H1 (cell line): ENCODE measurements at regions not wholly inside any gene's neighbourhood (a gene's known extent, or its start where the extent isn't known, plus 50 kb on each side); places are given as distances from the start of the nearest gene placed in this dataset.

ENCODE experiments used
- KDM1A ChIP-seq: fragments of 200-600, 300-600 bp; sonication (generic); IDR thresholded peaks from 2 replicates; pipeline ENCODE4 v1.7.1; 2016; ENCODE audit warnings: mild to moderate bottlenecking, low read length, borderline replicate concordance
- TF ChIP-seq, protein P1 (sequence below), 3 experiments: IDR thresholded peaks; 1 replicate in 2 of 3; 2 replicates in 1 of 3; pipeline versions ENCODE4 v1.5.1 to v1.6.1; 2011; ENCODE audit warnings: low read length in 3 of 3, mild to moderate bottlenecking in 3 of 3, inconsistent platforms in 2 of 3, low read depth in 1 of 3, moderate library complexity in 1 of 3; ENCODE audit not compliant: insufficient read depth in 1 of 3; ENCODE audit errors: control extremely low read depth in 1 of 3

DNA sequence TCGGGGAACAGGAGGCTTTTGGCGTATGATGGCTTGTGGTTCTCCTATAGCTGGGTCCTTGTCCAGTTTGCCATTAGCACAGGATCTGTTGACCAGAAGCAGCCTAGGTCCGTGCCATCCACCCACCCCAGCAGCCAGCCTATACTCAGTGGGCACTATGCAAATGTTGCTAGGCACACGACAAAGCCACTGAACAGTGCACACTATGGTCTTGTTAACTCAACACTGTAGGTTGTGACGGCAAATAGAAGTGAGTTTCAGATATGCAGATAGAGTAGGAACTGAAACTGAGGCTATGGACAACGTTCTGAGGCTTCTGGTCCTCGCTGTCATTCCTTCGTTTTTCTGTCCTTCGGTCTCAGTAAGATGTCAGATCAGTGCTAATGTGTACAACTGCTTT, 541.3 kb upstream of the TENM3 start:
- no peak for TF ChIP-seq KDM1A
- TF ChIP-seq, protein P1, sequence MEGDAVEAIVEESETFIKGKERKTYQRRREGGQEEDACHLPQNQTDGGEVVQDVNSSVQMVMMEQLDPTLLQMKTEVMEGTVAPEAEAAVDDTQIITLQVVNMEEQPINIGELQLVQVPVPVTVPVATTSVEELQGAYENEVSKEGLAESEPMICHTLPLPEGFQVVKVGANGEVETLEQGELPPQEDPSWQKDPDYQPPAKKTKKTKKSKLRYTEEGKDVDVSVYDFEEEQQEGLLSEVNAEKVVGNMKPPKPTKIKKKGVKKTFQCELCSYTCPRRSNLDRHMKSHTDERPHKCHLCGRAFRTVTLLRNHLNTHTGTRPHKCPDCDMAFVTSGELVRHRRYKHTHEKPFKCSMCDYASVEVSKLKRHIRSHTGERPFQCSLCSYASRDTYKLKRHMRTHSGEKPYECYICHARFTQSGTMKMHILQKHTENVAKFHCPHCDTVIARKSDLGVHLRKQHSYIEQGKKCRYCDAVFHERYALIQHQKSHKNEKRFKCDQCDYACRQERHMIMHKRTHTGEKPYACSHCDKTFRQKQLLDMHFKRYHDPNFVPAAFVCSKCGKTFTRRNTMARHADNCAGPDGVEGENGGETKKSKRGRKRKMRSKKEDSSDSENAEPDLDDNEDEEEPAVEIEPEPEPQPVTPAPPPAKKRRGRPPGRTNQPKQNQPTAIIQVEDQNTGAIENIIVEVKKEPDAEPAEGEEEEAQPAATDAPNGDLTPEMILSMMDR (IDR thresholded peaks at IDR 0.05; ENCODE audit: control extremely low read depth in 1 of 3, insufficient read depth in 1 of 3, low read depth in 1 of 3, low read length in 3 of 3): no peak
